K562 (cell line): ENCODE measurements at regions not wholly inside any gene's neighbourhood (a gene's known extent, or its start where the extent isn't known, plus 50 kb on each side); places are given as distances from the start of the nearest gene placed in this dataset.

ENCODE experiments used
- CC2D1A ChIP-seq: fragments of 450-650 bp; IDR thresholded peaks from 2 replicates; pipeline ENCODE4 v1.6.1; 2017; ENCODE audit warnings: mild to moderate bottlenecking
- COPS2 ChIP-seq: fragments of 450-650 bp; conservative IDR thresholded peaks from 2 replicates; pipeline ENCODE4 v1.6.1; 2016; ENCODE audit warnings: mild to moderate bottlenecking, moderate library complexity
- CUX1 ChIP-seq: fragments of 200-800 bp; sonication (Bioruptor generic); IDR thresholded peaks from 2 replicates; pipeline ENCODE4 v1.6.1; 2016; ENCODE audit warnings: missing genetic modification characterization, missing compliant biosample characterization
- E2F3 ChIP-seq: fragments of 250-450 bp; sonication (Bioruptor Pico); IDR thresholded peaks from 2 replicates; pipeline ENCODE4 v1.4.0; 2020; ENCODE audit warnings: mild to moderate bottlenecking
- FIP1L1 ChIP-seq: fragments of 200-400 bp; formaldehyde crosslinking; IDR thresholded peaks from 2 replicates; pipeline ENCODE4 v1.6.1; 2018; ENCODE audit warnings: mild to moderate bottlenecking, low read depth, low read length; ENCODE audit not compliant: poor library complexity, severe bottlenecking
- GTF2F1 ChIP-seq: IDR thresholded peaks from 2 replicates; pipeline ENCODE4 v1.6.1; 2011; ENCODE audit warnings: low read depth, low read length, improper control_type of control experiment
- KLF16 ChIP-seq: IDR thresholded peaks from 2 replicates; pipeline ENCODE4 v1.6.1; 2016; ENCODE audit warnings: antibody characterized with exemption
- MLX ChIP-seq, 2 experiments: fragments of 450-650 bp in 1 of 2; sonication (generic) in 1 of 2; formaldehyde crosslinking; conservative IDR thresholded peaks; 2 replicates each; pipeline versions ENCODE4 v1.4.0 to v1.8.1; 2020 to 2022; ENCODE audit warnings: mild to moderate bottlenecking in 1 of 2, missing genetic modification reagents in 1 of 2
- NR1H2 ChIP-seq: sonication (generic); formaldehyde crosslinking; IDR thresholded peaks from 2 replicates; pipeline ENCODE4 v1.4.0; 2020; ENCODE audit warnings: mild to moderate bottlenecking, missing genetic modification reagents
- PHB2 ChIP-seq: fragments of 450-650 bp; IDR thresholded peaks from 2 replicates; pipeline ENCODE4 v1.6.1; 2017; ENCODE audit warnings: low read depth
- POLR2B ChIP-seq: fragments of 450-650 bp; IDR thresholded peaks from 2 replicates; pipeline ENCODE4 v1.6.1; 2018; ENCODE audit warnings: low read depth; ENCODE audit not compliant: partially characterized antibody
- PURB ChIP-seq: sonication (generic); formaldehyde crosslinking; IDR thresholded peaks from 2 replicates; pipeline ENCODE4 v1.9.0; 2021; ENCODE audit warnings: low read depth, mild to moderate bottlenecking, missing genetic modification reagents
- SP1 ChIP-seq: sonication (generic); formaldehyde crosslinking; IDR thresholded peaks from 2 replicates; pipeline ENCODE4 v1.8.1; 2022; ENCODE audit warnings: mild to moderate bottlenecking, missing genetic modification reagents
- TRIM28 ChIP-seq: fragments of 450-650 bp; IDR thresholded peaks from 2 replicates; pipeline ENCODE4 v1.6.1; 2017
- U2AF1 ChIP-seq: fragments of 200-400 bp; formaldehyde crosslinking; optimal IDR thresholded peaks from 2 replicates; pipeline ENCODE3; 2017; ENCODE audit warnings: mild to moderate bottlenecking, low read depth, low read length, moderate library complexity
- ZBTB2 ChIP-seq: fragments of 450-650 bp; IDR thresholded peaks from 2 replicates; pipeline ENCODE4 v1.6.1; 2016; ENCODE audit warnings: antibody characterized with exemption
- ZC3H8 ChIP-seq: fragments of 450-650 bp; IDR thresholded peaks from 2 replicates; pipeline ENCODE4 v1.6.1; 2017
- ZFP36 ChIP-seq: fragments of 150-350 bp; IDR thresholded peaks from 2 replicates; pipeline ENCODE4 v1.6.1; 2018; ENCODE audit warnings: low read length, low read depth; ENCODE audit not compliant: partially characterized antibody
- ZFP91 ChIP-seq: sonication (generic); formaldehyde crosslinking; IDR thresholded peaks from 2 replicates; pipeline ENCODE4 v1.8.0; 2022; ENCODE audit warnings: mild to moderate bottlenecking, missing genetic modification reagents
- ZNF197 ChIP-seq: fragments of 200-800 bp; sonication (Bioruptor generic); IDR thresholded peaks from 2 replicates; pipeline ENCODE4 v1.6.1; 2016; ENCODE audit warnings: low read depth, missing genetic modification characterization, missing compliant biosample characterization
- ZNF274 ChIP-seq: IDR thresholded peaks from 2 replicates; pipeline ENCODE4 v1.6.1; 2011; ENCODE audit warnings: low read depth, mild to moderate bottlenecking, low read length, moderate library complexity, borderline replicate concordance
- ZZZ3 ChIP-seq: fragments of 450-650 bp; IDR thresholded peaks from 2 replicates; pipeline ENCODE4 v1.6.1; 2016; ENCODE audit warnings: antibody characterized with exemption, mild to moderate bottlenecking, moderate library complexity

GRCh38 chr9:124110307-124110915 is 98.8 kb downstream of the LHX2 start (continued):
- TF ChIP-seq ZBTB2 (no peak), ZFP91 (peak; percentile 83), COPS2 (no peak), CC2D1A (no peak), ZFP36 (no peak), ZNF274 (no peak), GTF2F1 (no peak), U2AF1 (no peak), POLR2B (no peak), CUX1 (CRISPR knock-in tag) (0 out of 2 replicates have a peak, but pooled peaks have one; percentile 65), PURB (CRISPR knock-in tag) (no peak), PHB2 (no peak), FIP1L1 (no peak), SP1 (CRISPR knock-in tag) (peak; percentile 87), ZZZ3 (no peak), E2F3 (CRISPR knock-in tag) (0 out of 2 replicates have a peak, but pooled peaks have one; percentile 45), NR1H2 (peak; percentile 99), ZC3H8 (no peak), MLX (CRISPR knock-in tag; conservative IDR thresholded peaks at IDR 0.05) (peak in 1 of 2 experiments; percentile 99; a peak in 2 of 4 replicates), TRIM28 (no peak), ZNF197 (CRISPR knock-in tag) (peak; percentile 99), KLF16 (no peak)
